H1 (cell line): ENCODE measurements at regions not wholly inside any gene's neighbourhood (a gene's known extent, or its start where the extent isn't known, plus 50 kb on each side); places are given as distances from the start of the nearest gene placed in this dataset.

Experiments
- CTCF ChIA-PET: fragments of 300-600 bp; sonication (Branson Sonifier 250); formaldehyde crosslinking; loops from one replicate; lab custom pipeline; 2021; ENCODE audit not compliant: partially characterized antibody; lab: Charles Lee
- POLR2A ChIA-PET: fragments of 300-600 bp; sonication (Branson Sonifier 250); formaldehyde crosslinking; loops from one replicate; lab custom pipeline; 2021; ENCODE audit warnings: inconsistent platforms; ENCODE audit not compliant: partially characterized antibody; lab: Charles Lee
- DNase-seq, 2 experiments: peaks; one replicate each; pipeline versions ENCODE4 v3.0.0 to v3.0.0-alpha.2; 2010 to 2022; ENCODE audit warnings: low spot score in 2 of 2, low read depth in 1 of 2, mixed read lengths in 1 of 2
- FAIRE-seq: peaks from 2 replicates; lab custom pipeline; 2011; peaks lifted over from hg19 to GRCh38; lab: Jason Lieb, UNC
- H2AFZ ChIP-seq: 2 replicates; pipeline ENCODE4 v1.8.1; 2012; ENCODE audit warnings: low read length, inconsistent platforms
- H2AK5ac ChIP-seq: 2 replicates; pipeline ENCODE4 v1.6.1; 2013; ENCODE audit warnings: low read depth, low read length
- H2BK120ac ChIP-seq: replicated peaks from 2 replicates; pipeline ENCODE3; 2013; ENCODE audit warnings: low read depth, low read length, inconsistent platforms
- H2BK12ac ChIP-seq: 2 replicates; pipeline ENCODE4 v1.6.1; 2013; ENCODE audit warnings: low read depth, low read length
- H2BK15ac ChIP-seq: 2 replicates; pipeline ENCODE4 v1.6.1; 2013; ENCODE audit warnings: low read length
- H2BK20ac ChIP-seq: 2 replicates; pipeline ENCODE4 v1.6.1; 2013; ENCODE audit warnings: low read length
- H2BK5ac ChIP-seq: 2 replicates; pipeline ENCODE4 v1.6.1; 2013; ENCODE audit warnings: low read depth, low read length
- H3K14ac ChIP-seq: 2 replicates; pipeline ENCODE4 v1.6.1; 2013; ENCODE audit warnings: inconsistent platforms; ENCODE audit not compliant: insufficient read length
- H3K18ac ChIP-seq: 2 replicates; pipeline ENCODE4 v1.6.1; 2013; ENCODE audit warnings: low read length; ENCODE audit errors: extremely low read depth
- H3K23ac ChIP-seq: 2 replicates; pipeline ENCODE4 v1.6.1; 2013; ENCODE audit warnings: inconsistent platforms; ENCODE audit not compliant: insufficient read length
- H3K23me2 ChIP-seq: 2 replicates; pipeline ENCODE4 v1.6.1; 2013; ENCODE audit warnings: low read depth, low read length
- H3K27ac ChIP-seq: 2 replicates; pipeline ENCODE4 v1.6.1; 2011; ENCODE audit warnings: low read depth, low read length, inconsistent platforms
- H3K27me3 ChIP-seq, 4 experiments: replicated peaks in 1 of 4; 1 replicate in 1 of 4; 2 replicates in 3 of 4; pipeline versions ENCODE4 v1.6.1 to v1.8.1; 2011 to 2013; ENCODE audit warnings: low read length in 3 of 4, mild to moderate bottlenecking in 3 of 4, inconsistent platforms in 2 of 4, mixed read lengths in 2 of 4, moderate library complexity in 1 of 4; ENCODE audit not compliant: control insufficient read depth in 3 of 4, insufficient read depth in 3 of 4; ENCODE audit errors: extremely low read depth in 1 of 4
- H3K36me3 ChIP-seq, 4 experiments: 2 replicates each; pipeline versions ENCODE4 v1.6.1 to v1.8.1; 2011 to 2013; ENCODE audit warnings: mild to moderate bottlenecking in 4 of 4, low read length in 3 of 4, moderate library complexity in 2 of 4, control low read depth in 1 of 4, inconsistent platforms in 1 of 4; ENCODE audit not compliant: insufficient read depth in 4 of 4, control insufficient read depth in 2 of 4
- H3K4ac ChIP-seq: replicated peaks from 2 replicates; pipeline ENCODE3; 2013; ENCODE audit warnings: low read length, low read depth, mixed read lengths, inconsistent platforms; ENCODE audit not compliant: insufficient read length
- H3K4me1 ChIP-seq, 4 experiments: replicated peaks in 1 of 4; 1 replicate in 1 of 4; 2 replicates in 3 of 4; pipeline versions ENCODE4 v1.6.1 to v1.8.1; 2011 to 2013; ENCODE audit warnings: low read length in 3 of 4, inconsistent platforms in 2 of 4, mixed read lengths in 1 of 4; ENCODE audit not compliant: insufficient read depth in 4 of 4, control insufficient read depth in 3 of 4
- H3K4me2 ChIP-seq, 2 experiments: 2 replicates each; pipeline versions ENCODE4 v1.6.1 to v1.8.1; 2011 to 2013; ENCODE audit warnings: low read depth in 2 of 2, low read length in 2 of 2, control low read depth in 1 of 2, inconsistent platforms in 1 of 2, mild to moderate bottlenecking in 1 of 2; ENCODE audit not compliant: insufficient read depth in 1 of 2
- H3K4me3 ChIP-seq, 4 experiments: fragments of 200-600, 300-600 bp in 1 of 4; sonication (generic), shearing (Covaris generic), sonication (Bioruptor Twin) in 1 of 4; 2 replicates each; pipeline versions ENCODE4 v1.5.1 to v1.8.1; 2011 to 2016; ENCODE audit warnings: low read length in 4 of 4, low read depth in 3 of 4, control low read depth in 2 of 4, inconsistent platforms in 2 of 4, mild to moderate bottlenecking in 2 of 4, mixed read lengths in 1 of 4, moderate library complexity in 1 of 4; ENCODE audit not compliant: insufficient read depth in 2 of 4; ENCODE audit errors: extremely low read depth in 1 of 4
- H3K56ac ChIP-seq: replicated peaks from 2 replicates; pipeline ENCODE3; 2013; ENCODE audit warnings: low read depth, mild to moderate bottlenecking, mixed read lengths, low read length, inconsistent platforms; ENCODE audit not compliant: insufficient read length
- H3K79me1 ChIP-seq: 2 replicates; pipeline ENCODE4 v1.6.1; 2013; ENCODE audit warnings: low read depth, low read length, control low read depth
- H3K79me2 ChIP-seq, 2 experiments: 2 replicates each; pipeline versions ENCODE4 v1.6.1 to v1.8.1; 2012 to 2013; ENCODE audit warnings: low read length in 2 of 2, mild to moderate bottlenecking in 2 of 2, inconsistent platforms in 1 of 2; ENCODE audit not compliant: insufficient read depth in 2 of 2, control insufficient read depth in 1 of 2
- H3K9ac ChIP-seq, 4 experiments: replicated peaks in 1 of 4; 1 replicate in 1 of 4; 2 replicates in 3 of 4; pipeline versions ENCODE4 v1.6.1 to v1.8.1; 2011 to 2013; ENCODE audit warnings: low read depth in 3 of 4, low read length in 3 of 4, control low read depth in 2 of 4, mild to moderate bottlenecking in 2 of 4, moderate library complexity in 2 of 4, inconsistent platforms in 1 of 4; ENCODE audit errors: extremely low read depth in 1 of 4
- H3K9me3 ChIP-seq, 2 experiments: 2 replicates each; pipeline versions ENCODE4 v1.6.1 to v1.8.1; 2012 to 2013; ENCODE audit warnings: mild to moderate bottlenecking in 2 of 2, moderate library complexity in 2 of 2, control low read depth in 1 of 2, inconsistent platforms in 1 of 2, low read depth in 1 of 2, low read length in 1 of 2, mixed read lengths in 1 of 2; ENCODE audit not compliant: insufficient read depth in 2 of 2
- H4K20me1 ChIP-seq, 2 experiments: replicated peaks in 1 of 2; 2 replicates each; pipeline versions ENCODE3 to v1.8.1; 2011 to 2013; ENCODE audit warnings: inconsistent platforms in 2 of 2, low read length in 2 of 2, mild to moderate bottlenecking in 1 of 2; ENCODE audit not compliant: insufficient read depth in 2 of 2, control insufficient read depth in 1 of 2
- H4K5ac ChIP-seq: 2 replicates; pipeline ENCODE4 v1.6.1; 2013; ENCODE audit warnings: low read length, low read depth, mixed read lengths, inconsistent platforms; ENCODE audit not compliant: insufficient read length
- H4K8ac ChIP-seq: 2 replicates; pipeline ENCODE4 v1.8.0; 2013; ENCODE audit warnings: mild to moderate bottlenecking, moderate library complexity, low read length, inconsistent platforms; ENCODE audit not compliant: insufficient read depth; ENCODE audit errors: extremely low read depth
- H4K91ac ChIP-seq: replicated peaks from 2 replicates; pipeline ENCODE3; 2013; ENCODE audit warnings: low read length, mixed read lengths, inconsistent platforms; ENCODE audit not compliant: insufficient read length
- EP300 ChIP-seq, 2 experiments: IDR thresholded peaks; 1 replicate in 1 of 2; 2 replicates in 1 of 2; pipeline ENCODE4 v1.6.1; 2011 to 2012; ENCODE audit warnings: low read depth in 2 of 2, low read length in 2 of 2, mild to moderate bottlenecking in 2 of 2, borderline replicate concordance in 1 of 2, inconsistent platforms in 1 of 2, moderate library complexity in 1 of 2
- MAX ChIP-seq: IDR thresholded peaks from 2 replicates; pipeline ENCODE4 v1.6.1; 2012; ENCODE audit warnings: inconsistent platforms
- SIRT6 ChIP-seq: IDR thresholded peaks from one replicate; pipeline ENCODE4 v1.7.1; 2012; ENCODE audit warnings: low read length, inconsistent platforms
- TAF1 ChIP-seq: IDR thresholded peaks from 2 replicates; pipeline ENCODE4 v1.6.1; 2011; ENCODE audit warnings: mild to moderate bottlenecking, low read depth, low read length
- TCF12 ChIP-seq: IDR thresholded peaks from 2 replicates; pipeline ENCODE4 v1.6.1; 2011; ENCODE audit warnings: low read depth, mild to moderate bottlenecking, low read length
- WGBS, 2 experiments: shearing (Covaris generic) in 1 of 2; methylation state at CpG; one replicate each; pipeline versions ENCODE4 v1.1.6 to v1.1.7; 2013 to 2015; ENCODE audit warnings: low lambda C conversion rate in 2 of 2, mixed read lengths in 2 of 2, inconsistent platforms in 1 of 2, low coverage in 1 of 2, missing lambda C conversion rate in 1 of 2; ENCODE audit not compliant: insufficient replicate concordance in 2 of 2, insufficient coverage in 1 of 2, insufficient read length in 1 of 2; ENCODE audit errors: extremely low coverage in 1 of 2, missing lambda C conversion rate in 1 of 2; 5-methylcytosine and 5-hydroxymethylcytosine counted together

- 68% methylated on average over 5 of the region's 5 CpGs; no CpG with 5 or more reads in 1 of the 2 experiments for WGBS, 2 experiments
- CTCF ChIA-PET: no interaction called here
- no peak overlapping the region for H3K23ac ChIP-seq
These were observed 87.1 kb upstream of the SLITRK3 start for GRCh38 chr3:165283328-165283727.

More at GRCh38 chr3:165283328-165283727, 87.1 kb upstream of the SLITRK3 start:
- H3K4ac ChIP-seq: no peak overlapping the region
- no peak overlapping the region for H3K56ac ChIP-seq
- H2AFZ ChIP-seq: peak overlapping the region; percentile 36
- TF ChIP-seq TAF1 (no peak), SIRT6 (no peak), MAX (no peak), EP300 (IDR thresholded peaks at IDR 0.05; ENCODE audit: borderline replicate concordance in 1 of 2, low read depth in 2 of 2, low read length in 2 of 2) (no peak), TCF12 (no peak)
- H3K27me3 ChIP-seq: no peaks in the 10 kb centered on the region
- no peaks in the 10 kb centered on the region for H3K36me3 ChIP-seq
- no peak overlapping the region for H3K14ac ChIP-seq
- H3K23me2 ChIP-seq: no peaks in the 10 kb centered on the region
- POLR2A ChIA-PET: no interaction called here
- H2BK120ac ChIP-seq: no peak overlapping the region
- H2BK5ac ChIP-seq: no peak overlapping the region
- H2BK20ac ChIP-seq: no peak overlapping the region
- H4K20me1 ChIP-seq: no peaks in the 10 kb centered on the region
- no peak for FAIRE-seq
- H4K8ac ChIP-seq: no peak overlapping the region
- DNase-seq: no peak
- no peaks in the 10 kb centered on the region for H3K79me2 ChIP-seq
- no peak overlapping the region for H3K4me3 ChIP-seq
- 0 out of 7 replicates have a peak, but pooled peaks cover 0 to 3% (median 0%) of the 10 kb centered on the region in 4 experiments for H3K4me1 ChIP-seq
- H3K9me3 ChIP-seq: no peaks in the 10 kb centered on the region
- no peak overlapping the region for H4K91ac ChIP-seq
- H3K4me2 ChIP-seq: no peak overlapping the region
- no peak overlapping the region for H3K9ac ChIP-seq
- no peak overlapping the region for H2BK15ac ChIP-seq
- no peaks in the 10 kb centered on the region for H3K79me1 ChIP-seq
- H3K27ac ChIP-seq: no peak overlapping the region
- no peak overlapping the region for H2AK5ac ChIP-seq
- no peak overlapping the region for H2BK12ac ChIP-seq
- no peak overlapping the region for H4K5ac ChIP-seq
- H3K18ac ChIP-seq: no peak overlapping the region
